ENCODE measurements at regions not wholly inside any gene's neighbourhood (a gene's known extent, or its start where the extent isn't known, plus 50 kb on each side); places are given as distances from the start of the nearest gene placed in this dataset.
A peak's percentile ranks its signal among the peaks of the same experiment; 100 is the strongest.

DNA sequence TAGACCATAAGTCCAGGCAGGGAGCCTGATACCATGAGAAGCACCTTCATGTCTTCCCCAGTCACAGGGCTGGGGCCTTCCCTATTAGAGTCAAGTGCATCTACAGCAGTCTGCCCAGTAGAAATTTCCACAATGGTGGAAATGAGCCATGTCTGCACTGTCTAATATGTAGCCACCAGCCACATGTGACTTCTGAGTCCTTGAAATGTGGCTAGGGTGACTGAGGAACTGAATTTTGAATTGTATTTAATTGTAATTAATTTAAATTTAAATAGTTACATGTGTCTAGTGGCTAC lies 300.2 kb downstream of the CLIC5 start:
- intact Hi-C loops (cut with micrococcal nuclease) = loop anchor here (2.0 to 10.0 kb wide), 3 partner anchors 107 to 1061 kb away; no protein-coding TSS in a partner anchor
- TF ChIP-seq, protein P1, sequence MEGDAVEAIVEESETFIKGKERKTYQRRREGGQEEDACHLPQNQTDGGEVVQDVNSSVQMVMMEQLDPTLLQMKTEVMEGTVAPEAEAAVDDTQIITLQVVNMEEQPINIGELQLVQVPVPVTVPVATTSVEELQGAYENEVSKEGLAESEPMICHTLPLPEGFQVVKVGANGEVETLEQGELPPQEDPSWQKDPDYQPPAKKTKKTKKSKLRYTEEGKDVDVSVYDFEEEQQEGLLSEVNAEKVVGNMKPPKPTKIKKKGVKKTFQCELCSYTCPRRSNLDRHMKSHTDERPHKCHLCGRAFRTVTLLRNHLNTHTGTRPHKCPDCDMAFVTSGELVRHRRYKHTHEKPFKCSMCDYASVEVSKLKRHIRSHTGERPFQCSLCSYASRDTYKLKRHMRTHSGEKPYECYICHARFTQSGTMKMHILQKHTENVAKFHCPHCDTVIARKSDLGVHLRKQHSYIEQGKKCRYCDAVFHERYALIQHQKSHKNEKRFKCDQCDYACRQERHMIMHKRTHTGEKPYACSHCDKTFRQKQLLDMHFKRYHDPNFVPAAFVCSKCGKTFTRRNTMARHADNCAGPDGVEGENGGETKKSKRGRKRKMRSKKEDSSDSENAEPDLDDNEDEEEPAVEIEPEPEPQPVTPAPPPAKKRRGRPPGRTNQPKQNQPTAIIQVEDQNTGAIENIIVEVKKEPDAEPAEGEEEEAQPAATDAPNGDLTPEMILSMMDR (IDR thresholded peaks at IDR 0.05) = no peak
- H3K27me3 Mint-ChIP-seq = no peaks in the 10 kb centered on the region
- H3K9me3 Mint-ChIP-seq = no peaks in the 10 kb centered on the region
- CTCF ChIA-PET = interaction anchor here (0.8 to 2.1 kb wide), 5 partner anchors 13 to 1240 kb away, joined by 3 to 17 read pairs (median 6); no protein-coding TSS in a partner anchor
- H3K27ac Mint-ChIP-seq = peak overlapping the region; percentile 90
- ATAC-seq (no peak), DNase-seq (peak; percentile 32)
- H3K4me3 Mint-ChIP-seq = no peak overlapping the region
- peaks cover 55% of the 10 kb centered on the region for H3K4me1 Mint-ChIP-seq (ENCODE audit: low read depth)
- POLR2A ChIA-PET = no interaction called here
- H3K36me3 Mint-ChIP-seq (ENCODE audit: low read depth) = no peaks in the 10 kb centered on the region

DNA sequence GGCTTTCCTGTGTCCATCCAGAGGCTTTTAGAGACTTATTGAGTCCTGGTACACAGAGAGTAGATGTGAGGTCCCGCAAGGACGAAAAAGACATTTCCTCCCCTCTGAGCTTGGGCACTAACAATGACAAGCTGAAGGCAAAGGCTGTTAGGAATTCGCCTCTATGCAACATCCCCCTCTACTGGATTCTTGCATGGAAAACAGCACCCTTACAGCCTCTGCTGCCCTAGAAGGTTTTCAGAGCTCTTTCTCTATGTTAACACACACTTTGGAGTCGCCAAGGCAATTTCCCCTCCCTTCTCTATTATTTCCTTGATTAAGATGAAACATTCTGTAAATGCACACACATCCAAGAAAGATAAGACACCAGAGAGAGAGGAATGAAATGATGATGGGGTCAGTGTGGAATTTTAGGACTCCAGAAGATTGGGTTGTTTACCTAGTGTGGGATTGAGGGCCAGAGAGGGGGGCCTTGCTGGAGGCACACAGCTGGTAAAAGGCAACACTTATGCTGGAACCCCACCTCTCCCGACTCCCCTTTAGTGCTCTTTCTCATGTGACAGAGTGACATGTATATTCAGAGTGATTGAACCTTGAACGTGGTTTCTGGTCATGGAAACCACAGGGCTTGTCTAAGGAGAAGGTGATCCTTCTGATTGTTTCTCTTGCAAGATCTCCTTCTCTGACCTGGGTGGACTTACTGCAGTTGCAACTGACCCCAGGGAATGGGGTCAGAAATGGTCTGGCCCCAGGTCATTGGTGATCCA lies 300.7 kb downstream of the CLIC5 start:
- ChIA-PET CTCF (interaction anchor here (0.6 to 2.3 kb wide), 48 partner anchors 8 to 1239 kb away, joined by 3 to 26 read pairs (median 4); partner anchors contain the start of gene SUPT3H), POLR2A (interaction anchor here (0.6 to 1.1 kb wide), 6 partner anchors 11 to 1115 kb away, joined by 3 to 4 read pairs (median 3); no protein-coding TSS in a partner anchor)
- Mint-ChIP-seq H3K27me3 (no peaks in the 10 kb centered on the region), H3K9me3 (no peaks in the 10 kb centered on the region), H3K36me3 (ENCODE audit: low read depth) (no peaks in the 10 kb centered on the region), H3K4me1 (ENCODE audit: low read depth) (peaks cover 61% of the 10 kb centered on the region), H3K27ac (peak overlapping the region; percentile 90), H3K4me3 (no peak overlapping the region)
- TF ChIP-seq, protein P1 (IDR thresholded peaks at IDR 0.05) = peak; percentile 63
- DNase-seq = peak; percentile 62
- ATAC-seq = peak; percentile 37
- intact Hi-C loops (cut with micrococcal nuclease) = loop anchor here (2.0 to 10.0 kb wide), 6 partner anchors 88 to 1060 kb away; no protein-coding TSS in a partner anchor

DNA sequence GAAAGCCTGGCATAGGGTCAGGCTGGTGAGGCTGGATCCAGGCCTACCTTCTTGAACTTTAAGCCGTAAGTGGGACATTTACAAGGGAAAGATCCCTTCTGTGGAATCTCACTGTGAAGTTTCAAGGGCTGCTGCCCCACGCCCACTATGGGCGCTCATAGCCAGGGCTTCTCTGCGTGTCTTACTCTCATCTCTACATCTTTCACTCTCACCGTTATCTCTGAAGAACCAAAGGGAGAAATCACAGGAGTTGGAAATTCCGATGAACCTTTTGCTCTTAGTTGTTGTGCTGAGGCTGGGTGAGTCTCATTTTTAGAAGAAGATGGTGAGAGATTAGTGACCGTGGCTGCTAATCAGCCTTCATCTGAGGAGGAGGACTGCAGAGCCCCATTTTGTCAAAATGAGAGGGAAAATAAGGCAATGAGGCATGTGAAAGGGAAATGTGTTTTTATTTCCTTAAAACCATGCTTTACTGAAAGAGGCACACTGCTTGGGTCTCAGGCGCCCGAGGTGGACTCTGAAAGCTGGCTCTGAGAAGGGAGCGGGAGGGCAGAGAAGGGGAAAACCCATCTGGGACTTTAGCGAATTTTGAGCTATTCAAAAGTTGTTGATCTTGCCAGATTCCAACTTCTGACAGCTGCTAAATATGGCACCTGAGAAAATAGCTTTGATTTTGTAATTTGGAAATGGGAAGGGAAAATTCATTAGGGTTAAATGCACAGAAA lies 301.5 kb downstream of the CLIC5 start:
- CTCF ChIA-PET = interaction anchor here (0.6 to 2.3 kb wide), 46 partner anchors 9 to 1239 kb away, joined by 3 to 26 read pairs (median 4); partner anchors contain the start of gene SUPT3H
- Mint-ChIP-seq H3K27ac (peak overlapping the region; percentile 90), H3K4me3 (peak overlapping the region; percentile 16), H3K4me1 (ENCODE audit: low read depth) (peaks cover 65% of the 10 kb centered on the region), H3K27me3 (no peaks in the 10 kb centered on the region), H3K9me3 (no peaks in the 10 kb centered on the region), H3K36me3 (ENCODE audit: low read depth) (no peaks in the 10 kb centered on the region)
- ATAC-seq (no peak), DNase-seq (no peak)
- intact Hi-C loops (cut with micrococcal nuclease) = loop anchor here (2.0 to 10.0 kb wide), 6 partner anchors 87 to 1059 kb away; no protein-coding TSS in a partner anchor
- POLR2A ChIA-PET = interaction anchor here (0.6 to 1.1 kb wide), 6 partner anchors 11 to 1114 kb away, joined by 3 to 4 read pairs (median 3); no protein-coding TSS in a partner anchor
- TF ChIP-seq, protein P1 (IDR thresholded peaks at IDR 0.05) = no peak
